HL-60 (cell line): ENCODE measurements at regions not wholly inside any gene's neighbourhood (a gene's known extent, or its start where the extent isn't known, plus 50 kb on each side); places are given as distances from the start of the nearest gene placed in this dataset.

ENCODE experiments used
- GABPA ChIP-seq: IDR thresholded peaks from 2 replicates; pipeline ENCODE4 v1.6.1; 2012; ENCODE audit warnings: low read depth
- POLR2AphosphoS5 ChIP-seq: IDR thresholded peaks from 2 replicates; pipeline ENCODE4 v1.6.1; 2012; ENCODE audit warnings: low read depth
- SPI1 ChIP-seq: IDR thresholded peaks from 2 replicates; pipeline ENCODE4 v1.6.1; 2012; ENCODE audit warnings: low read depth, mild to moderate bottlenecking, borderline replicate concordance
- TF ChIP-seq, protein P1 (sequence below): IDR thresholded peaks from one replicate; pipeline ENCODE4 v1.5.1; 2011; ENCODE audit warnings: low read length, control low read depth, inconsistent platforms; ENCODE audit not compliant: insufficient read depth

DNA sequence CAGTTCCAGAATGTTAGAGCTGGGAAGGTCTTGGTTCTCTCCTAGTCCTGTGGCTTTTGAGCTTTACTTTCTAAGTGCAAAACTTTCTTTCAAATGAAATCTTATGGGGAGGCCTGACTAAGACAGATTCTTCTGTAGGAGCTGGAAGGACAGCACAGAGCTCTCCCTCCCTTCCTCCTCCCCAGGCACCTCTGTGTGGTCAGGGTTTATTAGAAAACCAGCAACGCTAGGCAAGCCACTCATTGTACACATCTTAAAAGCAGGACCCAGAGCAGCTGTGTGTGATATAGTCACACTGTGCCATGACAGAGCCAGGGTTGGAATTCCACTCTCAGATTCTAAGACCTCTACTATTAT is 241.1 kb upstream of the RAB4A start:
- TF ChIP-seq, protein P1, sequence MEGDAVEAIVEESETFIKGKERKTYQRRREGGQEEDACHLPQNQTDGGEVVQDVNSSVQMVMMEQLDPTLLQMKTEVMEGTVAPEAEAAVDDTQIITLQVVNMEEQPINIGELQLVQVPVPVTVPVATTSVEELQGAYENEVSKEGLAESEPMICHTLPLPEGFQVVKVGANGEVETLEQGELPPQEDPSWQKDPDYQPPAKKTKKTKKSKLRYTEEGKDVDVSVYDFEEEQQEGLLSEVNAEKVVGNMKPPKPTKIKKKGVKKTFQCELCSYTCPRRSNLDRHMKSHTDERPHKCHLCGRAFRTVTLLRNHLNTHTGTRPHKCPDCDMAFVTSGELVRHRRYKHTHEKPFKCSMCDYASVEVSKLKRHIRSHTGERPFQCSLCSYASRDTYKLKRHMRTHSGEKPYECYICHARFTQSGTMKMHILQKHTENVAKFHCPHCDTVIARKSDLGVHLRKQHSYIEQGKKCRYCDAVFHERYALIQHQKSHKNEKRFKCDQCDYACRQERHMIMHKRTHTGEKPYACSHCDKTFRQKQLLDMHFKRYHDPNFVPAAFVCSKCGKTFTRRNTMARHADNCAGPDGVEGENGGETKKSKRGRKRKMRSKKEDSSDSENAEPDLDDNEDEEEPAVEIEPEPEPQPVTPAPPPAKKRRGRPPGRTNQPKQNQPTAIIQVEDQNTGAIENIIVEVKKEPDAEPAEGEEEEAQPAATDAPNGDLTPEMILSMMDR = no peak
- no peak for TF ChIP-seq SPI1
- TF ChIP-seq POLR2AphosphoS5 = no peak
- TF ChIP-seq GABPA = no peak
